ENCODE measurements at regions not wholly inside any gene's neighbourhood (a gene's known extent, or its start where the extent isn't known, plus 50 kb on each side); places are given as distances from the start of the nearest gene placed in this dataset.

GRCh38 chr9:19643875-19644274 lies 145.0 kb downstream of the SLC24A2 start:
- H3K4me3 Mint-ChIP-seq, result no peak overlapping the region
- ChIA-PET POLR2A (no interaction called here), CTCF (no interaction called here)
- H3K4me1 Mint-ChIP-seq, result peaks cover 10% of the 10 kb centered on the region
- ATAC-seq (no peak), DNase-seq (ENCODE audit: low spot score) (no peak)
- no peaks in the 10 kb centered on the region for H3K9me3 Mint-ChIP-seq
- TF ChIP-seq MLX (CRISPR knock-in tag; IDR thresholded peaks at IDR 0.05) (no peak), SP1 (CRISPR knock-in tag; conservative IDR thresholded peaks at IDR 0.05) (no peak), ZNF396 (CRISPR knock-in tag; IDR thresholded peaks at IDR 0.05; ENCODE audit: borderline replicate concordance) (no peak), MXD4 (CRISPR knock-in tag; IDR thresholded peaks at IDR 0.05; ENCODE audit: borderline replicate concordance) (no peak), ZMAT4 (CRISPR knock-in tag; IDR thresholded peaks at IDR 0.05) (no peak), GABPB1 (CRISPR knock-in tag; IDR thresholded peaks at IDR 0.05) (no peak), NFATC4 (CRISPR knock-in tag; IDR thresholded peaks at IDR 0.05) (no peak)
- TF ChIP-seq, protein P1, sequence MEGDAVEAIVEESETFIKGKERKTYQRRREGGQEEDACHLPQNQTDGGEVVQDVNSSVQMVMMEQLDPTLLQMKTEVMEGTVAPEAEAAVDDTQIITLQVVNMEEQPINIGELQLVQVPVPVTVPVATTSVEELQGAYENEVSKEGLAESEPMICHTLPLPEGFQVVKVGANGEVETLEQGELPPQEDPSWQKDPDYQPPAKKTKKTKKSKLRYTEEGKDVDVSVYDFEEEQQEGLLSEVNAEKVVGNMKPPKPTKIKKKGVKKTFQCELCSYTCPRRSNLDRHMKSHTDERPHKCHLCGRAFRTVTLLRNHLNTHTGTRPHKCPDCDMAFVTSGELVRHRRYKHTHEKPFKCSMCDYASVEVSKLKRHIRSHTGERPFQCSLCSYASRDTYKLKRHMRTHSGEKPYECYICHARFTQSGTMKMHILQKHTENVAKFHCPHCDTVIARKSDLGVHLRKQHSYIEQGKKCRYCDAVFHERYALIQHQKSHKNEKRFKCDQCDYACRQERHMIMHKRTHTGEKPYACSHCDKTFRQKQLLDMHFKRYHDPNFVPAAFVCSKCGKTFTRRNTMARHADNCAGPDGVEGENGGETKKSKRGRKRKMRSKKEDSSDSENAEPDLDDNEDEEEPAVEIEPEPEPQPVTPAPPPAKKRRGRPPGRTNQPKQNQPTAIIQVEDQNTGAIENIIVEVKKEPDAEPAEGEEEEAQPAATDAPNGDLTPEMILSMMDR (IDR thresholded peaks at IDR 0.05), result no peak
- H3K36me3 Mint-ChIP-seq, result no peaks in the 10 kb centered on the region
- no peak overlapping the region for H3K27ac Mint-ChIP-seq
- H3K27me3 Mint-ChIP-seq (ENCODE audit: low read depth), result no peaks in the 10 kb centered on the region

DNA sequence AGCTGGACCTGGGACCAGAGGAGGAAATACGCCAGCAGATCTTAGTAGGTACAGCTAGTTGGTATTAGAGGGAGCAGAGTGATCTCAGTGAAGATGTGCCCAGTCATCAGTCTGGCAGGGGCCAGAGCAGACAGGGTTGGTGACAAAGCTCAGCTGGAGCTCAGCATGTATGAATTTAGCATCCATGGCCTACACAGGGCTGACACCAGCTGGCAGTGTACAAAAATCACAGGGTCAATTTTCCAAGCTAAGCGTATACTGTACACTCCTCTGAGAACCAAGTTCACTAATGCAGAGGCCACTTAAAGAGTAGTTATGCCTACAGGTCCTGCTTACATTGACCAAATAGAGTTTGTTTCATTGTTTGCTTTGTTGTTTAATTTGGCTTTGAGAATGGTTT lies 146.6 kb downstream of the SLC24A2 start:
- ChIA-PET CTCF (interaction anchor here (0.7 to 1.8 kb wide), 9 partner anchors 13 to 280 kb away, joined by 3 to 9 read pairs (median 4); no protein-coding TSS in a partner anchor), POLR2A (interaction anchor here (0.5 to 0.7 kb wide), 3 partner anchors 125 to 400 kb away, joined by 3 to 5 read pairs (median 3); no protein-coding TSS in a partner anchor)
- no peaks in the 10 kb centered on the region for H3K36me3 Mint-ChIP-seq
- H3K27me3 Mint-ChIP-seq (ENCODE audit: low read depth), result no peaks in the 10 kb centered on the region
- no peak overlapping the region for H3K4me3 Mint-ChIP-seq
- ATAC-seq (no peak; the same call in 1 of the 2 replicates), DNase-seq (ENCODE audit: low spot score) (no peak)
- TF ChIP-seq SMAD3 (CRISPR knock-in tag; IDR thresholded peaks at IDR 0.05; ENCODE audit: borderline replicate concordance) (no peak), NFATC4 (CRISPR knock-in tag; IDR thresholded peaks at IDR 0.05) (no peak), ZNF671 (CRISPR knock-in tag; IDR thresholded peaks at IDR 0.05) (no peak), MLX (CRISPR knock-in tag; IDR thresholded peaks at IDR 0.05) (no peak), ZNF317 (CRISPR knock-in tag; IDR thresholded peaks at IDR 0.05; ENCODE audit: borderline replicate concordance, low read depth) (no peak), ZNF138 (CRISPR knock-in tag; conservative IDR thresholded peaks at IDR 0.05) (no peak)
- TF ChIP-seq, protein P2, sequence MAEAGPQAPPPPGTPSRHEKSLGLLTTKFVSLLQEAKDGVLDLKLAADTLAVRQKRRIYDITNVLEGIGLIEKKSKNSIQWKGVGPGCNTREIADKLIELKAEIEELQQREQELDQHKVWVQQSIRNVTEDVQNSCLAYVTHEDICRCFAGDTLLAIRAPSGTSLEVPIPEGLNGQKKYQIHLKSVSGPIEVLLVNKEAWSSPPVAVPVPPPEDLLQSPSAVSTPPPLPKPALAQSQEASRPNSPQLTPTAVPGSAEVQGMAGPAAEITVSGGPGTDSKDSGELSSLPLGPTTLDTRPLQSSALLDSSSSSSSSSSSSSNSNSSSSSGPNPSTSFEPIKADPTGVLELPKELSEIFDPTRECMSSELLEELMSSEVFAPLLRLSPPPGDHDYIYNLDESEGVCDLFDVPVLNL (CRISPR knock-in tag; IDR thresholded peaks at IDR 0.05; ENCODE audit: borderline replicate concordance, low read depth), result no peak
- TF ChIP-seq, protein P3, sequence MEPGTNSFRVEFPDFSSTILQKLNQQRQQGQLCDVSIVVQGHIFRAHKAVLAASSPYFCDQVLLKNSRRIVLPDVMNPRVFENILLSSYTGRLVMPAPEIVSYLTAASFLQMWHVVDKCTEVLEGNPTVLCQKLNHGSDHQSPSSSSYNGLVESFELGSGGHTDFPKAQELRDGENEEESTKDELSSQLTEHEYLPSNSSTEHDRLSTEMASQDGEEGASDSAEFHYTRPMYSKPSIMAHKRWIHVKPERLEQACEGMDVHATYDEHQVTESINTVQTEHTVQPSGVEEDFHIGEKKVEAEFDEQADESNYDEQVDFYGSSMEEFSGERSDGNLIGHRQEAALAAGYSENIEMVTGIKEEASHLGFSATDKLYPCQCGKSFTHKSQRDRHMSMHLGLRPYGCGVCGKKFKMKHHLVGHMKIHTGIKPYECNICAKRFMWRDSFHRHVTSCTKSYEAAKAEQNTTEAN (CRISPR knock-in tag; IDR thresholded peaks at IDR 0.05), result no peak
- TF ChIP-seq, protein P4, sequence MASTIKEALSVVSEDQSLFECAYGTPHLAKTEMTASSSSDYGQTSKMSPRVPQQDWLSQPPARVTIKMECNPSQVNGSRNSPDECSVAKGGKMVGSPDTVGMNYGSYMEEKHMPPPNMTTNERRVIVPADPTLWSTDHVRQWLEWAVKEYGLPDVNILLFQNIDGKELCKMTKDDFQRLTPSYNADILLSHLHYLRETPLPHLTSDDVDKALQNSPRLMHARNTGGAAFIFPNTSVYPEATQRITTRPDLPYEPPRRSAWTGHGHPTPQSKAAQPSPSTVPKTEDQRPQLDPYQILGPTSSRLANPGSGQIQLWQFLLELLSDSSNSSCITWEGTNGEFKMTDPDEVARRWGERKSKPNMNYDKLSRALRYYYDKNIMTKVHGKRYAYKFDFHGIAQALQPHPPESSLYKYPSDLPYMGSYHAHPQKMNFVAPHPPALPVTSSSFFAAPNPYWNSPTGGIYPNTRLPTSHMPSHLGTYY (CRISPR knock-in tag; IDR thresholded peaks at IDR 0.05), result no peak
- TF ChIP-seq, protein P5, sequence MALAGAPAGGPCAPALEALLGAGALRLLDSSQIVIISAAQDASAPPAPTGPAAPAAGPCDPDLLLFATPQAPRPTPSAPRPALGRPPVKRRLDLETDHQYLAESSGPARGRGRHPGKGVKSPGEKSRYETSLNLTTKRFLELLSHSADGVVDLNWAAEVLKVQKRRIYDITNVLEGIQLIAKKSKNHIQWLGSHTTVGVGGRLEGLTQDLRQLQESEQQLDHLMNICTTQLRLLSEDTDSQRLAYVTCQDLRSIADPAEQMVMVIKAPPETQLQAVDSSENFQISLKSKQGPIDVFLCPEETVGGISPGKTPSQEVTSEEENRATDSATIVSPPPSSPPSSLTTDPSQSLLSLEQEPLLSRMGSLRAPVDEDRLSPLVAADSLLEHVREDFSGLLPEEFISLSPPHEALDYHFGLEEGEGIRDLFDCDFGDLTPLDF (CRISPR knock-in tag; IDR thresholded peaks at IDR 0.05), result no peak
- TF ChIP-seq, protein P6, sequence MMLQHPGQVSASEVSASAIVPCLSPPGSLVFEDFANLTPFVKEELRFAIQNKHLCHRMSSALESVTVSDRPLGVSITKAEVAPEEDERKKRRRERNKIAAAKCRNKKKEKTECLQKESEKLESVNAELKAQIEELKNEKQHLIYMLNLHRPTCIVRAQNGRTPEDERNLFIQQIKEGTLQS (CRISPR knock-in tag; conservative IDR thresholded peaks at IDR 0.05), result no peak
- no peak overlapping the region; the same call in 1 of the 2 replicates for H3K27ac Mint-ChIP-seq
- no peaks in the 10 kb centered on the region for H3K9me3 Mint-ChIP-seq
- H3K4me1 Mint-ChIP-seq, result peaks cover 18% of the 10 kb centered on the region

Data from WTC11 (cell line).